BJ (cell line): ENCODE measurements at regions not wholly inside any gene's neighbourhood (a gene's known extent, or its start where the extent isn't known, plus 50 kb on each side); places are given as distances from the start of the nearest gene placed in this dataset.

Experiments
- CTCF ChIA-PET: fragments of 350-600 bp; formaldehyde crosslinking; extraction: SDS; loops from one replicate; lab custom pipeline; 2021; ENCODE audit warnings: antibody characterized with exemption, inconsistent platforms; lab: Yijun Ruan, JAX
- POLR2A ChIA-PET: fragments of 300-600 bp; sonication (Branson Sonifier 250); formaldehyde crosslinking; extraction: SDS; loops from one replicate; lab custom pipeline; 2021; ENCODE audit warnings: antibody characterized with exemption; lab: Charles Lee
- DNase-seq: peaks from one replicate; pipeline ENCODE4 v3.0.0-alpha.2; 2011; ENCODE audit warnings: low read depth
- H3K27me3 ChIP-seq: 2 replicates; pipeline ENCODE4 v1.6.0; 2011; ENCODE audit warnings: low read length; ENCODE audit not compliant: control insufficient read depth, insufficient read depth
- H3K36me3 ChIP-seq: 2 replicates; pipeline ENCODE4 v1.5.1; 2011; ENCODE audit warnings: low read length; ENCODE audit not compliant: control insufficient read depth, insufficient read depth
- H3K4me3 ChIP-seq: 2 replicates; pipeline ENCODE4 v1.5.1; 2011; ENCODE audit warnings: low read depth, mild to moderate bottlenecking, control low read depth, low read length
- TF ChIP-seq, protein P1 (sequence below): IDR thresholded peaks from 2 replicates; pipeline ENCODE4 v1.5.1; 2011; ENCODE audit warnings: low read depth, mild to moderate bottlenecking, control low read depth, inconsistent platforms, low read length, moderate library complexity; ENCODE audit not compliant: insufficient read depth

DNA sequence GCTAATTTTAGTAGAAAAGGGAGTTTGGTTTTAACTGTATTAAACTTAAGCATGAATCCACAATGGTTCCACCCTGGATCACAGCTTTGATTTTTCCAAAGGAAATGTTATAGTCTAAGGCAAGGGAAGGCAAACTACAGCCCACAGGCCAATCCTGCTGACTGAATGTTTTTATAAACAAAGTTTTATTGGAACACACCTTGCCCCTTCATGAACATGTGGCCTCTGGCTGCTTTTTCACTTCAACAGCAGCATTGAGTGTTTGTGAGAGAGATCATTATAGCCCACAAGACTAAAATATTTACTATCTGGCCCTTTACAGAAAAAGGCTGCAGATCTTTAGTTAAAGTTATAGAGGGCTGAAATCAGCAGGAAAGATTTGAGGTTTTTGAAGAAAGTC, 198.7 kb downstream of the IRS2 start:
- peaks cover 2% of the 10 kb centered on the region; the same call in 1 of the 2 replicates for H3K27me3 ChIP-seq
- H3K4me3 ChIP-seq: no peak overlapping the region
- ChIA-PET CTCF (interaction anchor here (0.8 to 1.2 kb wide), 2 partner anchors 16 to 17 kb away, joined by 3 read pairs; no protein-coding TSS in a partner anchor), POLR2A (no interaction called here)
- DNase-seq: no peak
- TF ChIP-seq, protein P1, sequence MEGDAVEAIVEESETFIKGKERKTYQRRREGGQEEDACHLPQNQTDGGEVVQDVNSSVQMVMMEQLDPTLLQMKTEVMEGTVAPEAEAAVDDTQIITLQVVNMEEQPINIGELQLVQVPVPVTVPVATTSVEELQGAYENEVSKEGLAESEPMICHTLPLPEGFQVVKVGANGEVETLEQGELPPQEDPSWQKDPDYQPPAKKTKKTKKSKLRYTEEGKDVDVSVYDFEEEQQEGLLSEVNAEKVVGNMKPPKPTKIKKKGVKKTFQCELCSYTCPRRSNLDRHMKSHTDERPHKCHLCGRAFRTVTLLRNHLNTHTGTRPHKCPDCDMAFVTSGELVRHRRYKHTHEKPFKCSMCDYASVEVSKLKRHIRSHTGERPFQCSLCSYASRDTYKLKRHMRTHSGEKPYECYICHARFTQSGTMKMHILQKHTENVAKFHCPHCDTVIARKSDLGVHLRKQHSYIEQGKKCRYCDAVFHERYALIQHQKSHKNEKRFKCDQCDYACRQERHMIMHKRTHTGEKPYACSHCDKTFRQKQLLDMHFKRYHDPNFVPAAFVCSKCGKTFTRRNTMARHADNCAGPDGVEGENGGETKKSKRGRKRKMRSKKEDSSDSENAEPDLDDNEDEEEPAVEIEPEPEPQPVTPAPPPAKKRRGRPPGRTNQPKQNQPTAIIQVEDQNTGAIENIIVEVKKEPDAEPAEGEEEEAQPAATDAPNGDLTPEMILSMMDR: no peak
- no peaks in the 10 kb centered on the region for H3K36me3 ChIP-seq

DNA sequence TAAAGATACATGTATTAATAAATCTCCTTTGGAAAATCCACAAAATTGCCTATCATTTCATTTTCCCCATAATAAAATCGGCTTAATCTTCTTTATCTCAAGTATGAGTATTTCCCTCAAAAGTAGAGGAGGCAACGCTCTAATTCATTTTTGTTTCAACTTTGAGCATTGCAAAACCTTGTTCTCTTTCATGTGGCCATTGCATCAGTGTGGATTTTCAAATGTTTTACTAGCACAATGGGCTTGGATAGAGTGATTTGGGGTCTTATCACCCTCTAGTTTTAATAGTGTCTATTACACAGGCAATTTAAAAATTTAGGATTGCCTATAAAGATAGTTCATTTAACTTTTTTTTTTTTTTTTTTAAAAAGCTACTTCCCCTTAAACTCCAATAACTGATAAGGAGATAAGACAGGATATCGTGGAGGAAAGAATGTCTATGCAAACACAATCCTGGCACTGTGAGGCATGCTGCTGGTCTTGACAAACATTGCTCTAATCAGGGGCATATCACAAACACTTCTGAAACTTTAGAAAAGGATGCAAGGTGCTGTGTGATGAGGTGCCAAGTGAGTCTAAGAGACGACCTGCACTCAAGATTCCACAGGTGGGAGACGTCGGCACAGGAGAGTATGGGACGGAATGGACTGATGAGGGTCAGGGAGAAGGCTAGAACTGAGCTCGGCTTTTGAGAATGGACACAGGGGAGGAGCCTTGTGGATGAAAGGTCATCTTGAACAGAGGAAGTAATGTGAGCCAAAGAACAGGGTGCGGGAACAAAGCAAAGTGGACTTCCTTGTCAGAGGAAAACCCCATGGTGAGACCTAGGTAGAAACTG, 199.7 kb downstream of the IRS2 start:
- no peak overlapping the region for H3K4me3 ChIP-seq
- H3K27me3 ChIP-seq: peaks cover 2% of the 10 kb centered on the region; the same call in 1 of the 2 replicates
- TF ChIP-seq, protein P1: no peak
- CTCF ChIA-PET: interaction anchor here (0.8 kb wide), 1 partner anchor 16 kb away, joined by 3 read pairs; no protein-coding TSS in a partner anchor
- DNase-seq: no peak
- POLR2A ChIA-PET: no interaction called here
- no peaks in the 10 kb centered on the region for H3K36me3 ChIP-seq

DNA sequence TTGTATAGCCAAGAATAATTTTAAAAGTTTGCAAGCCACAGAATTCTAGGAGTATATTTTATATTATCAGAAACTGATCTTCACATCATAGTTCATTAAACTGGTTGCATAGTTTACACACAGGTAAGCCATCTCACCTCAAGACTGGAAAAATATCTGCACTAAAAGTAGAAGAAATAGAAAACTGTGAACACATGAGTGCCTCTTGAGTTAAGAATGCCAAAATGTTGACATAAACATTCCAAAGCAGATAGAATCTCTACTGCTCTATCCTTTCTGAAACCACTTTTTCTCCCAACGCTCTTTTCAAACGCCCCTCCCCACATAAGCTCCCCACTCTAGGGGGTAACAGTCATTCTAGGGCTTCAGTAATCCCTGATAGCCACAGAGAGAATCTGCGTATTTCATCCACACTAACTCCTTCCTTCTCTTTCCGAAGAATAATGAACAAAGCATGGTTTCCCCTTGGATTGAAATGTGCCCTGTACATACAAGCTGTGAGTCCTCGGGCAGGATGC, 201.5 kb downstream of the IRS2 start:
- no peak for DNase-seq
- Histone ChIP-seq H3K36me3 (no peaks in the 10 kb centered on the region), H3K27me3 (peaks cover 2% of the 10 kb centered on the region; the same call in 1 of the 2 replicates), H3K4me3 (no peak overlapping the region)
- POLR2A ChIA-PET: no interaction called here
- TF ChIP-seq, protein P1: no peak
- CTCF ChIA-PET: no interaction called here

DNA sequence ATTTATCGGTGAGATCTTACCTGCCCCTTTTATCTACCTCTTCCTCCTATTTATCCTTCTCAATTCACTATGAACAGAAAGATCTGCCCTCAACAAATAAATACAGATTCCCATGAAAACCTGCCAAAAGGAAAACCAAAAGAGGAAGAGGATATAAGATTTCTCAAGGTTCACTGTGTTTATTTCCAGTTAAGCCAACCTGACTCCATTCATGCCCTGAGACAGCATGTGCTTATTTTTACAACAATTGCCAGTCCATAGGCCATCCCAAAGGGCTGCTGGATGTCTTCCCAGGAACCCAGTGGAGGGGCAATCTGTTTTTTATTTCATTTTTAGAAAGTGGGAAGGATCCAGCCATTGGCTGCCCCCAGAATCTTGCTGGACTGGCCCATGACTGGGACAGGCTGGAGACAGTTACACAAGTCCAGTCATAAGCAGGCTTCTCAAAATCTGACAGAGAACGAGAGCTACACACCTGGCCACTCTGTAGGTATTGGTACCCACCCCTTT, 209.1 kb downstream of the IRS2 start:
- ChIA-PET POLR2A (no interaction called here), CTCF (no interaction called here)
- no peak for DNase-seq
- H3K27me3 ChIP-seq: no peaks in the 10 kb centered on the region
- no peaks in the 10 kb centered on the region for H3K36me3 ChIP-seq
- TF ChIP-seq, protein P1: no peak
- no peak overlapping the region for H3K4me3 ChIP-seq

DNA sequence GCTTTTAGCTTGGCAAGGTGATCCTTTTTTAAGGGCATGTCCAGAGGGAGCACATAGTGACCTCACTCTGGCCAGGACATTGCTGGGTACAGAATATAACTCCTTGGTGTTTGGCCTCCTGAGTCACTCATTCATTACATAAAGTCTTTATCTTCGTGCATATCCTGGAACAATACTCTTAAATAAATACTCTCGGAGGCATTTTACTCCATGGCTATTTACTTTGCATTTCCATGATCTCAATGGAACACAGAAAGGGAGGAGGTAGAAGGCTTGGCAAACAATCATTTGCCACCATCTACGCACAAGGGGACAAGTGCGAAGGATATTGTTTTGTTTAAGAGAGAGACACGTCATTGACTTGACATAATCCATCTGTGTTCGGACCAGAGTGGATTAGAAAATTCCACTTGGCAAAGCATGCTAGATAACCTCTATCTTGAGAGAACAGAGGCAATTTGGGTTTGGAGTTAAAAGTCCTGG, 210.0 kb downstream of the IRS2 start:
- ChIA-PET CTCF (no interaction called here), POLR2A (no interaction called here)
- Histone ChIP-seq H3K4me3 (no peak overlapping the region), H3K27me3 (no peaks in the 10 kb centered on the region), H3K36me3 (no peaks in the 10 kb centered on the region)
- DNase-seq: no peak
- TF ChIP-seq, protein P1: no peak
